Sigmoid colon (tissue), 4 donors: ENCODE measurements at regions not wholly inside any gene's neighbourhood (a gene's known extent, or its start where the extent isn't known, plus 50 kb on each side); places are given as distances from the start of the nearest gene placed in this dataset.

ENCODE experiments used
- EP300 ChIP-seq, 4 donors: sonication (generic); formaldehyde crosslinking; IDR thresholded peaks; one replicate each; pipeline ENCODE4 v1.6.1; 2017; ENCODE audit warnings: antibody characterized with exemption in 4 of 4
- POLR2A ChIP-seq, 2 donors: fragments of 450-650 bp; IDR thresholded peaks; one replicate each; pipeline ENCODE4 v1.6.1; 2016; ENCODE audit warnings: antibody characterized with exemption in 2 of 2, mild to moderate bottlenecking in 2 of 2, moderate library complexity in 2 of 2
- TF ChIP-seq, protein P1 (sequence below), 4 experiments: fragments of 450-650 bp in 3 of 4; fragments of 200-600 bp in 1 of 4; IDR thresholded peaks; one replicate each; pipeline ENCODE4 v1.5.1; 2016 to 2019; ENCODE audit warnings: antibody characterized with exemption in 4 of 4, mild to moderate bottlenecking in 3 of 4, moderate library complexity in 2 of 4

DNA sequence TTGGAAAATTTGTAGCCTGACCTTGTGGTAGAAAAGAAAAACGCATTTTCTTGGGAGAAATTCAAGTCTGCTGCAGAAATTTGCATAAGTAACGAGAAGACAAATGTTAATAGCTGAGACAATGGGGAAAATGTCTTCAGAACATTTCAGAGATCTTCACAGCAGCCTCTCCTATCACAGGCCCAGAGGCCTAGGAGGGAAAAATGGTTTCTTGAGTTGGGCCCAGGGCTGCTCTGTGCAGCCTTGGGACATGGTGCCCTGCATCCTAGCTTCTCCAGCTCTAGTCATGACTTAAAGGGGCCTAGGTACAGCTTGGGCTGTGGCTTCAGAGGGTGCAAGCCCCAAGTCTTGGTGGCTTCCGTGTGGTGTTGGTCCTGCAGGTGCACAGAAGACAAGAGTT, 104.2 kb downstream of the ZNF621 start:
- TF ChIP-seq, protein P1, sequence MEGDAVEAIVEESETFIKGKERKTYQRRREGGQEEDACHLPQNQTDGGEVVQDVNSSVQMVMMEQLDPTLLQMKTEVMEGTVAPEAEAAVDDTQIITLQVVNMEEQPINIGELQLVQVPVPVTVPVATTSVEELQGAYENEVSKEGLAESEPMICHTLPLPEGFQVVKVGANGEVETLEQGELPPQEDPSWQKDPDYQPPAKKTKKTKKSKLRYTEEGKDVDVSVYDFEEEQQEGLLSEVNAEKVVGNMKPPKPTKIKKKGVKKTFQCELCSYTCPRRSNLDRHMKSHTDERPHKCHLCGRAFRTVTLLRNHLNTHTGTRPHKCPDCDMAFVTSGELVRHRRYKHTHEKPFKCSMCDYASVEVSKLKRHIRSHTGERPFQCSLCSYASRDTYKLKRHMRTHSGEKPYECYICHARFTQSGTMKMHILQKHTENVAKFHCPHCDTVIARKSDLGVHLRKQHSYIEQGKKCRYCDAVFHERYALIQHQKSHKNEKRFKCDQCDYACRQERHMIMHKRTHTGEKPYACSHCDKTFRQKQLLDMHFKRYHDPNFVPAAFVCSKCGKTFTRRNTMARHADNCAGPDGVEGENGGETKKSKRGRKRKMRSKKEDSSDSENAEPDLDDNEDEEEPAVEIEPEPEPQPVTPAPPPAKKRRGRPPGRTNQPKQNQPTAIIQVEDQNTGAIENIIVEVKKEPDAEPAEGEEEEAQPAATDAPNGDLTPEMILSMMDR (IDR thresholded peaks at IDR 0.05), result no peak
- TF ChIP-seq POLR2A (IDR thresholded peaks at IDR 0.05) (no peak), EP300 (IDR thresholded peaks at IDR 0.05) (no peak)
